Activated CD4-positive, alpha-beta T cell treated with anti-CD3 and anti-CD28 coated beads, Interleukin-2, amount 50 U/mL, for 16 hours (primary cell): ENCODE measurements at regions not wholly inside any gene's neighbourhood (a gene's known extent, or its start where the extent isn't known, plus 50 kb on each side); places are given as distances from the start of the nearest gene placed in this dataset.
"Not testable (repeated sequence)": the region's sequence is repeated elsewhere in the genome, so short reads cannot be mapped to it uniquely, and the experiment has no call there.

Source experiments
- DNase-seq: peaks from one replicate; pipeline ENCODE4 v3.0.0-alpha.2; 2020

- DNase-seq, result no peak
These were observed 498.6 kb upstream of the ATP11B start for GRCh38 chr3:182294696-182295095.

DNA sequence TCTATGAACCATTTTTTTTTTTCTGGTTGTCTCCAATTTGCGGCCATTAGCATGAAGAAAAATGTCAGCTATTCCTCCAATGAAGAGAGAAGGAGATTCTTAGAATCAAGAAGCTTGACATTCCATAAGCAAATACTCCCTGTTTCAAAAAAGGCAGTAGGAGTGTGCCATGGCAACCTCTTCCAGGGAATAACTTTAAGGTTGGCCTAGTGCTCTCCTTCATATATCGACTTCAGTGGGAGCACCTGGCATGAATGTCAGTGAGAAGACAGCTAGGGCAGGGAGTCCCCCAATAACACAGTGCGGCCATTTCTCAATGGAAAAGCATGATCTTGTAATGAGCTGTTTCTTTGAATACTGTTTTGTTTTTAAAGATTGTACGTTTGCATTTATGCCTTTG is 493.0 kb upstream of the ATP11B start:
- no peak for DNase-seq

DNA sequence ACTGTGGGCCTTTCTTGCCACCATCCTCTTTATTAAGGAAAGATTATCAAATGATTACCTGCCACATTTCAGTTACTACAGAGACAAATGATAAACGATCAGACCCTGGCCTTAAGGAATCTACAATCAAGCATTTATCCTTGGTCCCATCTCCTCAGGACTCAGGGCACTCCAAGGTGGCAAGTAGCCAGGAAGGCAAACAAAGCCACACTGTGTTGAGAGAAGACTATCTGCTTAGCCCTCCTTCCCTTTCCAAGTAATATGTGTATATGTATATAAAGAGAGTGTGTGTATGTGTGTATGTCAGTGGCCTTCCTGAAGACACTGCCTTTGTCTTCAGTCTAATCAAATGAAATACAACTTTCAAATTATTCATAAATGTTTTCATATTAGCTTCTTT is 490.1 kb upstream of the ATP11B start:
- DNase-seq, result no peak

DNA sequence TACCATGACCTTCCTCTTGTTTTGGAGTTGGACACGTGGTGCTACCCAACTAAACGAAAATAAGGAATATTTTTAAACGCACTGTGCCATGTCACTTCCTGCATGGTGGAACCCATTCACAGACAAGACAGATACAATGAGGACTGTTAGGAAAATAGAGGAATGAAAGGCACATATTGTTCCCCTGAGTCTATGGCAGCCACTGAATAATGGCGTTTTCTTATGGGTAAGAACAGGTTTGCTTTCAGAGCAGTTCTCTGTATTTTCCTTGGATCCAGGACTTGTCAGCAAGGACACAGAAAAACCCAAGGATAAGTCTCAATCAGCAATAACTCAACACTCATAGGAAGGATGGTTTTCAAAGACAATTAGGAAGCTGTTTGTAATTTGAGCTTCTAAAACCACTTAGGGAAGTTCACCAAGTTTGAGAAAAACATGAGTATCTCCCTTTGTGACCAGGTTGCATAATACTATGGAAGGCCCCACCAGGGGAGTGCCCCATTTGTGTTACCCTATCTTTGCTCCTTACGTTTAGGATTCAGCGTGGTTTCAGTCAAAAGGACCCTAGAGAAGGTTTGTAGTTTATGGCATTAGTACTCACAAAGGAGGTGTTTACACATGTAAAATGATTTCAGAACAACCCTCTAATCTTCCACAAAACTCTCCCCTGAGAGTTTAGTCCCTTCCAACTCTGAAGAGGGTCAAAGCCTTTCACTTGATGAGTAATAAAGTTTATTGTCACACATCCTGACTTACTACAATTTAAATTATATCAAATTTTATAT is 487.2 kb upstream of the ATP11B start:
- no peak for DNase-seq

- DNase-seq, result no peak
These were observed 485.0 kb upstream of the ATP11B start for GRCh38 chr3:182308328-182308727.

DNA sequence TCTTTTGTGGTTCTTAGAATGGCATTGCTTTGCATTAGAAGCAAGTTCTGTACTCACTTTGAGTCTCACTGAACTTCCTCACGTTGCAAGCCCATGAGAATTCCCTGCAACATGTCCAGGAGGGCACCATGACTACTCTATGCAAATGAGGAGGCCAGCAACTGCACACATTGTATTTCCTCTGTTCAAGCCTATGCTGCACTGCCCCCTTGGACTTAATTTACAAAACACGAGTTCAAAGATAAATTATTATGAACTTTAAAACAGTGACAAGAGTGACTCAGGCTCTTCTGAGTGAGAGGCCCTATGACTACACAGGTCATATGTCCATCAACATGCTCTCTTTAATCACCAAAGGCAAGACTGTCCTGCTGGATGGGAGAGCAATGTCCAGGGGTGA is 484.2 kb upstream of the ATP11B start:
- DNase-seq, result no peak

GRCh38 chr3:182315313-182315712 is 478.0 kb upstream of the ATP11B start:
- DNase-seq, result no peak

DNA sequence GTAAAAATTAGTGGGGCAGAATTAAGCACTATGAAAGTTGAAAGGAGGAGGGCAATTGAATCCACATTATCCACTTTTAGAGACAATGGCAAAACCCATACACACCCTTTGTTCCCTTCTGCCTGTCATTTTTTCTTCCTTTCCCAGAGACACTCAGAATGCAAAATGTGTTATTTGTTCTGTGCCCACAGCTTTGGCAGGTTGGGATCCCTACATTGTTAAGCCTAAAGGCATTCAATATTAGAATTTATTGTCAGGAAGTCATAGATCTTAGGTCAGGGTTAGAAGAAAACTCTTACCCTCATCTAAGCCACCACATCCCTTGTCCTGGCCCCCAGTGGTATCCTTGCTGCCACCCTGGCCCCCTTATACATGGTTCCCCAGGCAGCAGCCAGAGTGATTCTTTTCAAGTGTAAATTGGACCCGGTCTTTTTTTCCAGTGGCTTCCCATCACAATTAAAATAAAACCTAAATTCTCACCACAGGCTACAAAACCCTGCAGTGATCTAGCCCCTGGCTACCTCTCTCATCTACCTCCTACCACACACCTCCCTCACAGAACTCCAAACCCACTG is 470.1 kb upstream of the ATP11B start:
- DNase-seq, result no peak

DNA sequence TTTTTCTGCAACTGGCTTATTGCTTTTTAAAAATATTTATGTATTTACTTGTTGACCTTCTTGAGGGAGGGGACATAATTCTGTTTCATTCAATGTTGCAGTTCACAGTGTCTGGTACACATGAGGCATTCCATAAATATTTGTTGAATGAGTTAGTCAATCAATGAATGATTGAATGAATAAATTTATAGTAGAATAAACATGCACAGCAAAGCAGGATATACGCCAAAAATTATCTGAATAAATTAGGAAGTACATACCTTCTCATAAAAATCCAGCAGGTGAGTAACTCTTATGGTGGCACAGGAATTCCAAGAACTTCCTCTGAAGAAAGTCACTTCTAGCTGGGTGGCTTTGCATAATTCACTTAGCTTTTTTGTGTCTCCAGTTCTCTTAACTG is 469.4 kb upstream of the ATP11B start:
- no peak for DNase-seq

DNA sequence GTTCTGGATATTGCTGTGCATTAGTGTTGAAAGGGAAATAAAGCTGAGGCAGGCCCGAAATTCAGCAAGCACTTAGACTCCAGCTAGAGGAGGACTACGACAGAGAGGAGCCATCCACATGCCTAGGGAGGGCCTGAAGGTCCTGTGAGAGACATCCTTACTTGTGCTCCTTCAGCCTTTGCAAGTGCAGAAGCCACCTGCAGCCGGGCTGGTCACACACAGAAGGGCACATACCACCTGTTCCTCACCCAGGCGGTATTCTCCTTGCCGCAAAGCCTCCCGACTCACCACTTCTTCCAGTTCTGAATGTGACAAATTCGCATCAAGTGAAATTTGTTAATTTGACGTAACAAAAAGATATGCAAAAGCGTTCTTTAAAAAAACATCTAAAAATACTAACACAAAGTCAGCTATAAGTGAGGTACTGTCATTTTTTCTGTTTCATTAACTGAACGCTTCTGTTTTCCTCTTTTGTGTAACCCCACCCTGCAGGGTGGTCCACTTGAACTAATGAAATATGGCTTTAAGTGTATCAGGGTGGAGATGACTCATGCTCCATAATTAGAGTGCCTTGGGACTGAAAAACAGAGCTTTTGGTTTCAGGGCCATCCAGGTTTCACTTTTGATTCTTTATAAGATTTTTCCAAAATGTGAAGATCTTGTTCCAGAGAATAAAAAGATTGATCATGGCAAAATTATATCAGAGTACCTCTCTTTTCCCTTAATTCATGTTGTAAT is 467.9 kb upstream of the ATP11B start:
- no peak for DNase-seq

DNA sequence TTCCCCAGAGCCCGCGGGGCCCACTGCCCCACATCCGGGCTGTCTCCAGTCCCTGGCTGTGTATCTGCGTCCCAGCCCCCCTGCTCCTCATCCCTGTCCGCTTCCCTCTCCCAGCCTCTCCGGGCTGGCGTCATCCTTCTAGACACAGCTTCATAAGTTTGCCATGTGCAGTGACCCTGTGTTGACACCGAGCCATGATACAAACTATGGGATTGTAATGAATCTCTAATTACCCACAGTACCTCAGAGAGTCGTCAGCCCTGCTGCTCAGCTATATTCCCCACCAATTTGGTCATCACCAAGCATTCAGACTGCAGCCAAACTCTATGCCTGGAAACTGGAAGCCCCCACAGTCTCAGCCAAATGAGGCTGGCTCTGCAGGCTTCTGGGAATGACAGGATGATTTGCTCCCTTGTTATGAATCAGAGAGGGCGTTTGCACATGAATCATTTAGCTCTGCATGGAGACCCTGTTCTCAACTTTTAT is 466.1 kb upstream of the ATP11B start:
- DNase-seq, result no peak

DNA sequence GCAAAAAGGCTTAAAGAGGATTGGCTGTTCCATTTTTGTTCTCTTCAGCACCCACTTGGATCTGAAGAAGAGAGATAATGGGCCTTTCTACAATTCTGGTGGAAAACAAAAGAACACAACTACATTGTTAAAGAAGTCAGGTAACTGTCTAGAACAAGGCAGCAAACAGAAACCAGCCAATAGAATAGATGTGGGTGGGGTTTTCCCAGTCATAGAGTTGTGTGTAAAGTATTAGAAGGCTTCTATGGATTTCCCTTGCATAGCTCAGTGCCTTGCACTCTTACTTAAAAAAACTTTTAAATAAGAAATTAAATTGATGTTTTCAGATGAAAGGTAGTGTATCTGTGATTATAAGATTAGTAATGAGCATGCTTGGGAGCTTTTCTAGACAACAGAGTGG is 462.7 kb upstream of the ATP11B start:
- DNase-seq, result no peak

- no peak for DNase-seq
These were observed 462.0 kb upstream of the ATP11B start for GRCh38 chr3:182331341-182331740.

GRCh38 chr3:182342252-182342651 is 451.1 kb upstream of the ATP11B start:
- DNase-seq, result no peak

GRCh38 chr3:182344026-182344425 is 449.3 kb upstream of the ATP11B start:
- not testable (repeated sequence) for DNase-seq

DNA sequence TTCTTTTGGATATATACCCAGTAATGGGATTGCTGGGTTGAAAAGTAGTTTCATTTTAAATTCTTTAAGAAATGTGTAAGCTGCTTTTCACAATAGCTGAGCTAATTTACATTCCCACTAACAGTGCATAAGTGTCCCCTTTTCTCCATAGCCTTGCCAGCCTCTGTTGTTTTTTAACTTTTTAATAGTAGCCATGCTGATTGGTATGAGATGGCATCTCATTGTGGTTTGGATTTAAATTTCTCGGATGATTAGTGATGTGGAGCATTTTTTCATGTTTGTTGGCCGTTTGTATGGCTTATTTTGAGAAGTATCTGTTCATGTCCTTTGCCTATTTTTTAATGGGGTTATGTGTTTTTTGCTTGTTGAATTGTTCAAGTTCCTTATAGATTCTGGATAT is 444.3 kb upstream of the ATP11B start:
- no peak for DNase-seq

DNA sequence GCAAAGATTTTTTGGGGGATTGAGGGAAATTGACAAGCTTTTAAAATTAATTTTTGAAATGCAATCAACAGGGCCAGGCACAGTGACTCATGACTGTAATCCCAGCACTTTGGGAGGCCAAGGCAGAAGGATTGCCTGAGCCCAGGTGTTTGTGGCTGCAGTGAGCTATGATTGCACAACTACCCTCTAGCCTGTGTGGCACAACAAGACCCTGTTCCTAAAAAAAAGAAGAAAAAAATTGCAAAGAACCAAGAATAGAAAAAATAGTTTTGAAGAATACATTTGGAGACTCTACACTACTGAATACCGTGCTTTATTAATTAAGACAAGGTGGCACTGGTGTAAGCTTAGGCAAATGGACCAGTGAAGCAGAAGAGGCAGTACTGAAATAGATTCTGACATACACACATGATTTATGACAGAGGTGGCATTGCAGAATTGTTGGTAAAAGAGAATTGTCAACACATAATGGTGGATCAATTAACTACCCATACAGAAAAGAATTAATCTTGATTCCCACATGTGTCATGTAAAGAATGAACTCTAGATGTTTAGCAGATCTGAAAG is 443.3 kb upstream of the ATP11B start:
- no peak for DNase-seq

DNA sequence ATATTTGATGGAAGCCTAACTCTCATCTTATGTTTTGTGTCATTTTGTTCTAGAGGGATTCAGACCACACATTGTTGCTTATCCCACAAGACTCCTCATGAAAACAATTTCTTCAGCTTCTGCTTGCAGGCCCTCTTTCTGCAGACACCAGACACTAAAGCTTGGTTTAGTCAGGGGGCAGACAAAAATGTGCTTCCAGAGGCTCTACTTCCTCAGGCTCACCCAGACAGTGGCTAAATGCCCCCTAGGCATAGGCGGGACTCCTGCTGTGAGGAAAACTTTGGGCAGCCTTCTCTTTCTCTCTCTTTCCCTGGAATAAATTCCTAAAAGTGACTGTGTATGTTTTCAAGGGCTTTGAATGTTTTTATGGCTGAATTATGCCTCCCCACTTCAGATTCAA is 435.4 kb upstream of the ATP11B start:
- DNase-seq, result no peak

GRCh38 chr3:182364323-182364722 is 429.0 kb upstream of the ATP11B start:
- no peak for DNase-seq

DNA sequence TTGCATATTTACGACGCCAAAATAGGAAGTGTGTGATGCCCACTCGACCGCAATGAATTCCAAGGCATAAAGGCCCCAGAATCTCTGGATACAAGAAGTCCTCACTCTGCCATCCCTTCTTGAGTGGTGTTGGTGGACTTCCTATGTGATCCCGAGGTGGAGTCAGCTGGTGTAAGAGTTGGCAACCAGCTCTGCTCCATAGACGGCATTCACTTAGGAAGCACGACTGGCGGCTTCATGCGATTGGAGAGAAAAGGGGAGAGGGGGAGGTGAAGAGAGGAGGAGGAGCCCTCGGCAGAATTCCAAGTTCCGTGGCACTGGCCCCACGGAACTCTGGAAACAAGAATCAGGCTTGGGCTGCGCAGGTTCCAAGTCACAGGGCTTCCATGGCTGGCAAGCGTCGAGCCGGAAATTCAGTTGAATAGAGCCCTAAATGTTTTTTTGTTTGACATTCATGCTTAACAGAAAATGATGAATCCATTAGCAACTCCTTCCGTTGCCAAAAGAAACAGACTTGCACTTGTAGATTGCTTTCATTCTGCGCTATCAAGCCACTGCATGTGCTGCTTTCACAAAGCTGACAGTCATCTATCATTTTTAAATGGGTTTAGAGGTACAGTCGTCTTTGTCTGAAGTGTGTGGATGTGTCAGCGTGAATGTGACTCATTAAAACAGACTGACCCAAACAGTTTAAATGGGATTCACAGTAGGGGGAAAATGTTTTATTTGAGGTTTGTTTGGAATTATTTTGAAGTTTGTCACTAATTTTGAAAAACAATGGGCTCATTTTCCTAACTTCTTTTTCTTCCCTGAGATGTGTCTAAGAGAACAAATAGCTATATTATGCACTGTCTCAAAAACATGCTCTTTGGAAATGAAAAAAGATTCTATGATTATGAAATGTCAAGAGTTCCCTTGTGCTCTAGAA is 428.3 kb upstream of the ATP11B start:
- no peak for DNase-seq

DNA sequence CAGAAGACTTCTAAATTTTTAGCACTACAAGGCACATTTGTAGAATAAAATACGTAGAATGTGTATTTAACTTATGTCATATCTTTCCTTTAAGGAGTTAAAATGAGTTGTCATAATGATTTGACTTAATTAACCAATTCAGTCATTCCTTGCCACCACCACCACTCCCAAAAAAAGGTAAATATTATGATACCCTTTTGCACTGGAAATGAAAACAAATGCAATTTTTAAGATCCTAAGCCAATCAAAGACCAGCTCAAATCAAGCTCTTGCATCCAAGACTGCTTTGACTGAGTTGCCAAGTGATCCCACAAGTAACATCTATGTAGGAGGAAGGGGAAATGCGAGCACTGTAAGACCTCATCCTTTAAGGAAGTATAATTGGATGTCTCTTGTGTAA is 426.6 kb upstream of the ATP11B start:
- no peak for DNase-seq

- DNase-seq, result no peak
These were observed 423.4 kb upstream of the ATP11B start for GRCh38 chr3:182369861-182370260.

GRCh38 chr3:182370949-182371348 is 422.4 kb upstream of the ATP11B start:
- DNase-seq, result no peak
